ENCODE measurements at regions not wholly inside any gene's neighbourhood (a gene's known extent, or its start where the extent isn't known, plus 50 kb on each side); places are given as distances from the start of the nearest gene placed in this dataset.

DNA sequence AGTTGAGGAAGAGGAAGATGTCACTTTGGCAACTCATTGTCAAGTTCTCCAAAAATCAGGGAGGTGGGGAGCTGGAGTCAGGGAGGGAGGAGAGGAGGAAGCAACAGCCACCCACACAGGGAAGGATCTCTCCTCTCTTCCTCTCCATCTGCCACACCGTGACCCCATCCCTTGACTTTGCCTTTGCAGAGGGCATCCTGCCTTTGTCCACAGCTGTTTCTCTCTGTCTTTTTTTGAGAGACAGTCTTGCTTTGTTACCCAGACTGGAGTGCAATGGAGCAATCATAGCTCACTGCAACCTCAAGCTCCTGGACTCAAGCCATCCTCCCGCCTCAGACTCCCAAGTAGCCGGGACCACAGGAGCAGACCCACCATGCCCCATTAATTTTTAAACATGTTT is 276.0 kb downstream of the SHOX start (continued):
- TF ChIP-seq, protein P1, sequence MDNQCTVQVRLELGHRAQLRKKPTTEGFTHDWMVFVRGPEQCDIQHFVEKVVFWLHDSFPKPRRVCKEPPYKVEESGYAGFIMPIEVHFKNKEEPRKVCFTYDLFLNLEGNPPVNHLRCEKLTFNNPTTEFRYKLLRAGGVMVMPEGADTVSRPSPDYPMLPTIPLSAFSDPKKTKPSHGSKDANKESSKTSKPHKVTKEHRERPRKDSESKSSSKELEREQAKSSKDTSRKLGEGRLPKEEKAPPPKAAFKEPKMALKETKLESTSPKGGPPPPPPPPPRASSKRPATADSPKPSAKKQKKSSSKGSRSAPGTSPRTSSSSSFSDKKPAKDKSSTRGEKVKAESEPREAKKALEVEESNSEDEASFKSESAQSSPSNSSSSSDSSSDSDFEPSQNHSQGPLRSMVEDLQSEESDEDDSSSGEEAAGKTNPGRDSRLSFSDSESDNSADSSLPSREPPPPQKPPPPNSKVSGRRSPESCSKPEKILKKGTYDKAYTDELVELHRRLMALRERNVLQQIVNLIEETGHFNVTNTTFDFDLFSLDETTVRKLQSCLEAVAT (IDR thresholded peaks at IDR 0.05) = no peak
- TF ChIP-seq NBN (IDR thresholded peaks at IDR 0.05) (no peak), HDGF (IDR thresholded peaks at IDR 0.05) (no peak), NFXL1 (IDR thresholded peaks at IDR 0.05; ENCODE audit: borderline replicate concordance) (no peak), CREM (IDR thresholded peaks at IDR 0.05; ENCODE audit: low read depth) (no peak)
- TF ChIP-seq, protein P2, sequence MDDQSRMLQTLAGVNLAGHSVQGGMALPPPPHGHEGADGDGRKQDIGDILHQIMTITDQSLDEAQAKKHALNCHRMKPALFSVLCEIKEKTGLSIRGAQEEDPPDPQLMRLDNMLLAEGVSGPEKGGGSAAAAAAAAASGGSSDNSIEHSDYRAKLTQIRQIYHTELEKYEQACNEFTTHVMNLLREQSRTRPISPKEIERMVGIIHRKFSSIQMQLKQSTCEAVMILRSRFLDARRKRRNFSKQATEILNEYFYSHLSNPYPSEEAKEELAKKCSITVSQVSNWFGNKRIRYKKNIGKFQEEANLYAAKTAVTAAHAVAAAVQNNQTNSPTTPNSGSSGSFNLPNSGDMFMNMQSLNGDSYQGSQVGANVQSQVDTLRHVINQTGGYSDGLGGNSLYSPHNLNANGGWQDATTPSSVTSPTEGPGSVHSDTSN (IDR thresholded peaks at IDR 0.05; ENCODE audit: insufficient replicate concordance, low read depth, low read length) = no peak

DNA sequence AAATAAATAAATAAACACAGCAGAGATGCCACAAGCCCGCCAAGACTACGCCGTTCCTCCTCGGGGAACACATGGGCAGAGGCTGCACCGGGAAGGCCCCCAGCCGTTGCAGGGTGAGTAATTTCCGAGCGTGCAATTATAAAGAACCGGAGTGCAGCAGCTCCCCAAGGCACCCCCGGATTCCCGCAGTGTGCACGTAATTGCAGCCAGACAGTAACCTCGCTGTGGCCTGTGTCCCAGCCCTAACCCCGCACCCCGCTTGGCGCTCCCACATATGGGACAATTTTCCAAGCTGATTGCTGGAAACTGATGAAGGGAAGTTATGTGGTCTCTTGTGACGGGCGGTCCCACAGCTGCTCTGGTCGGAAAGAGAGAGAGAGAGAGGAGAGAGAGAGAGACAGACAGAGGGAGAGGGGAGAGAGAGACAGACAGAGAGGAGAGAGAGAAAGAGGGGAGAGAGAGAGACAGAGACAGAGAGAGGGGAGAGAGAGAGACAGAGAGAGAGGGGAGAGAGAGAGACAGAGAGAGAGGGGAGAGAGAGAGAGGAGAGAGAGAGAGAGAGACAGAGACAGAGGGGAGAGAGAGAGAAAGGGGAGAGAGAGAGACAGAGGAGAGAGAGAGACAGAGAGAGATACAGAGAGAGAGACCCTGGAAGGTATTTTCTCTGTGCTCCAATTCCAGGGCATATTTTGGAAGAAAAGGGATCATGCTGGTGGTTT is 275.4 kb downstream of the SHOX start:
- Histone ChIP-seq H3K9me3 (replicated peaks; ENCODE audit: control insufficient read depth, insufficient read depth, low read length) (no peaks in the 10 kb centered on the region; the same call in 2 of the 3 replicates), H3K4me1 (ENCODE audit: control insufficient read depth, insufficient read depth, low read length) (no peaks in the 10 kb centered on the region), H3K79me2 (ENCODE audit: control insufficient read depth, insufficient read depth, low read length) (no peaks in the 10 kb centered on the region), H3K4me3 (no peak overlapping the region), H4K20me1 (ENCODE audit: control insufficient read depth, insufficient read depth) (no peaks in the 10 kb centered on the region), H3K36me3 (ENCODE audit: control insufficient read depth in 2 of 2, insufficient read depth in 2 of 2, low read length in 1 of 2) (no peaks in the 10 kb centered on the region), H3K27me3 (replicated peaks in 1 of 2; ENCODE audit: control insufficient read depth in 2 of 2, insufficient read depth in 2 of 2, low read length in 1 of 2) (no peaks in the 10 kb centered on the region), H2AFZ (ENCODE audit: control insufficient read depth, low read depth, low read length) (no peak overlapping the region), H3K9ac (ENCODE audit: control insufficient read depth, insufficient read depth, low read length) (no peak overlapping the region), H3K4me2 (ENCODE audit: control insufficient read depth, insufficient read depth) (no peak overlapping the region), H3K27ac (ENCODE audit: control insufficient read depth, insufficient read depth) (no peak overlapping the region)
- WGBS (ENCODE audit: insufficient coverage, insufficient replicate concordance, low lambda C conversion rate, missing lambda C conversion rate) = 62% methylated on average over 19 of the region's 19 CpGs
- ChIA-PET POLR2A (no interaction called here), SMC1A (ENCODE audit: uncharacterized antibody, unreplicated experiment) (no interaction called here), CTCF (no interaction called here), RAD21 (ENCODE audit: unreplicated experiment) (no interaction called here)
- DNase-seq (ENCODE audit: low read depth, low spot score) (no peak), ATAC-seq (no peak), FAIRE-seq (no peak)
- no peak for TF ChIP-seq NFYA (IDR thresholded peaks at IDR 0.05; ENCODE audit: borderline replicate concordance, low read depth, low read length)
- TF ChIP-seq SUPT20H (IDR thresholded peaks at IDR 0.05; ENCODE audit: borderline replicate concordance, control insufficient read depth, low read depth, low read length) = no peak
- no peak for TF ChIP-seq HDGF (IDR thresholded peaks at IDR 0.05)
- TF ChIP-seq TARDBP (IDR thresholded peaks at IDR 0.05; ENCODE audit: borderline replicate concordance) = no peak
- TF ChIP-seq EED (IDR thresholded peaks at IDR 0.05; ENCODE audit: low read depth) = no peak
- TF ChIP-seq RELA (IDR thresholded peaks at IDR 0.05; ENCODE audit: borderline replicate concordance, partially characterized antibody) = no peak
- no peak for TF ChIP-seq ATF7 (IDR thresholded peaks at IDR 0.05; ENCODE audit: low read depth)
- in situ Hi-C loops (cut with MboI) (no loop called here), intact Hi-C loops (cut with micrococcal nuclease; ENCODE audit: unreplicated experiment) (no loop called here)
- no TSS peak for BruUV-seq (replicated peaks)
